ENCODE measurements at regions not wholly inside any gene's neighbourhood (a gene's known extent, or its start where the extent isn't known, plus 50 kb on each side); places are given as distances from the start of the nearest gene placed in this dataset.
"Not testable (repeated sequence)": the region's sequence is repeated elsewhere in the genome, so short reads cannot be mapped to it uniquely, and the experiment has no call there.

- H3K4me2 ChIP-seq (ENCODE audit: low read length): no peak overlapping the region
- H3K36me3 ChIP-seq (ENCODE audit: control insufficient read depth in 1 of 2, insufficient read depth in 2 of 2, low read length in 2 of 2): no peaks in the 10 kb centered on the region
- H2BK120ac ChIP-seq (ENCODE audit: insufficient read depth, low read length, poor library complexity): no peak overlapping the region
- no peak overlapping the region for H4K91ac ChIP-seq (ENCODE audit: low read depth, low read length)
- no peak overlapping the region for H3K23ac ChIP-seq (ENCODE audit: low read length)
- H4K8ac ChIP-seq (ENCODE audit: low read depth, low read length): no peak overlapping the region
- H3K9me3 ChIP-seq (ENCODE audit: insufficient read depth, low read depth, low read length): no peaks in the 10 kb centered on the region
- no peak overlapping the region for H3K4me3 ChIP-seq (ENCODE audit: low read depth, low read length)
- no peak overlapping the region for H3K14ac ChIP-seq (ENCODE audit: low read length)
- H3K27ac ChIP-seq (ENCODE audit: low read depth, low read length): no peak overlapping the region
- DNase-seq: no peak
- no peak overlapping the region for H3K18ac ChIP-seq (ENCODE audit: low read length)
- H2AK5ac ChIP-seq (ENCODE audit: low read length): no peak overlapping the region
- H3K27me3 ChIP-seq (ENCODE audit: insufficient read depth, low read length): no peaks in the 10 kb centered on the region
- no peak overlapping the region for H3K9ac ChIP-seq (ENCODE audit: low read length)
- H4K12ac ChIP-seq (ENCODE audit: low read depth, low read length): no peak overlapping the region
- H2AFZ ChIP-seq (ENCODE audit: insufficient read depth, low read length, poor library complexity): no peak overlapping the region
- no peak overlapping the region for H2BK12ac ChIP-seq (ENCODE audit: low read length)
- no peaks in the 10 kb centered on the region for H3K79me1 ChIP-seq (ENCODE audit: low read length)
- H2BK5ac ChIP-seq (ENCODE audit: low read depth, low read length, poor library complexity): no peak overlapping the region
- H3K4me1 ChIP-seq (ENCODE audit: control insufficient read depth in 1 of 2, insufficient read depth in 2 of 2, low read length in 2 of 2): no peaks in the 10 kb centered on the region
- no peak overlapping the region for H3K4ac ChIP-seq (ENCODE audit: low read depth, low read length)
- H3K79me2 ChIP-seq (ENCODE audit: control insufficient read depth, insufficient read depth, low read length, poor library complexity): no peaks in the 10 kb centered on the region
- WGBS (ENCODE audit: extremely low coverage, insufficient coverage, insufficient read length): no CpG with 5 or more reads among the region's 5 CpGs
These were observed 1454.0 kb upstream of the SEL1L start for GRCh38 chr14:82987502-82988124.

GRCh38 chr14:82994547-82994946, 1460.9 kb upstream of the SEL1L start:
- not testable (repeated sequence) for H3K14ac ChIP-seq (ENCODE audit: low read length); H2BK12ac ChIP-seq (ENCODE audit: low read length); H3K27me3 ChIP-seq (ENCODE audit: insufficient read depth, low read length); H3K9me3 ChIP-seq (ENCODE audit: insufficient read depth, low read depth, low read length); H3K9ac ChIP-seq (ENCODE audit: low read length); H2AK5ac ChIP-seq (ENCODE audit: low read length); H3K4me2 ChIP-seq (ENCODE audit: low read length); H2BK5ac ChIP-seq (ENCODE audit: low read depth, low read length, poor library complexity); DNase-seq; H3K4ac ChIP-seq (ENCODE audit: low read depth, low read length); H4K8ac ChIP-seq (ENCODE audit: low read depth, low read length); H3K4me3 ChIP-seq (ENCODE audit: low read depth, low read length); H3K18ac ChIP-seq (ENCODE audit: low read length); H4K12ac ChIP-seq (ENCODE audit: low read depth, low read length); H2BK120ac ChIP-seq (ENCODE audit: insufficient read depth, low read length, poor library complexity); H3K4me1 ChIP-seq (ENCODE audit: control insufficient read depth in 1 of 2, insufficient read depth in 2 of 2, low read length in 2 of 2); H4K91ac ChIP-seq (ENCODE audit: low read depth, low read length); H3K36me3 ChIP-seq (ENCODE audit: control insufficient read depth in 1 of 2, insufficient read depth in 2 of 2, low read length in 2 of 2); H2AFZ ChIP-seq (ENCODE audit: insufficient read depth, low read length, poor library complexity); H3K79me2 ChIP-seq (ENCODE audit: control insufficient read depth, insufficient read depth, low read length, poor library complexity); H3K79me1 ChIP-seq (ENCODE audit: low read length); H3K27ac ChIP-seq (ENCODE audit: low read depth, low read length); H3K23ac ChIP-seq (ENCODE audit: low read length)
- no CpG with 5 or more reads among the region's 8 CpGs for WGBS (ENCODE audit: extremely low coverage, insufficient coverage, insufficient read length)

- Histone ChIP-seq H3K4me1 (ENCODE audit: control insufficient read depth in 1 of 2, insufficient read depth in 2 of 2, low read length in 2 of 2) (no peaks in the 10 kb centered on the region), H3K4me2 (ENCODE audit: low read length) (no peak overlapping the region), H2AK5ac (ENCODE audit: low read length) (no peak overlapping the region), H4K91ac (ENCODE audit: low read depth, low read length) (no peak overlapping the region), H3K4me3 (ENCODE audit: low read depth, low read length) (no peak overlapping the region), H3K14ac (ENCODE audit: low read length) (no peak overlapping the region), H3K18ac (ENCODE audit: low read length) (no peak overlapping the region), H3K27me3 (ENCODE audit: insufficient read depth, low read length) (no peaks in the 10 kb centered on the region), H3K4ac (ENCODE audit: low read depth, low read length) (no peak overlapping the region), H2AFZ (ENCODE audit: insufficient read depth, low read length, poor library complexity) (no peak overlapping the region), H3K79me2 (ENCODE audit: control insufficient read depth, insufficient read depth, low read length, poor library complexity) (no peaks in the 10 kb centered on the region), H2BK5ac (ENCODE audit: low read depth, low read length, poor library complexity) (no peak overlapping the region), H4K8ac (ENCODE audit: low read depth, low read length) (no peak overlapping the region), H3K9ac (ENCODE audit: low read length) (no peak overlapping the region), H4K12ac (ENCODE audit: low read depth, low read length) (no peak overlapping the region), H2BK120ac (ENCODE audit: insufficient read depth, low read length, poor library complexity) (no peak overlapping the region), H3K9me3 (ENCODE audit: insufficient read depth, low read depth, low read length) (no peaks in the 10 kb centered on the region), H3K79me1 (ENCODE audit: low read length) (no peaks in the 10 kb centered on the region), H3K36me3 (ENCODE audit: control insufficient read depth in 1 of 2, insufficient read depth in 2 of 2, low read length in 2 of 2) (no peaks in the 10 kb centered on the region), H3K27ac (ENCODE audit: low read depth, low read length) (no peak overlapping the region), H2BK12ac (ENCODE audit: low read length) (no peak overlapping the region), H3K23ac (ENCODE audit: low read length) (no peak overlapping the region)
- no peak for DNase-seq
These were observed 1466.1 kb upstream of the SEL1L start for GRCh38 chr14:82999802-83000201.

- DNase-seq: no peak
- Histone ChIP-seq H3K18ac (ENCODE audit: low read length) (no peak overlapping the region), H2BK5ac (ENCODE audit: low read depth, low read length, poor library complexity) (no peak overlapping the region), H3K79me1 (ENCODE audit: low read length) (no peaks in the 10 kb centered on the region), H3K23ac (ENCODE audit: low read length) (no peak overlapping the region), H3K4ac (ENCODE audit: low read depth, low read length) (no peak overlapping the region), H4K12ac (ENCODE audit: low read depth, low read length) (no peak overlapping the region), H3K9ac (ENCODE audit: low read length) (no peak overlapping the region), H3K27ac (ENCODE audit: low read depth, low read length) (no peak overlapping the region), H3K79me2 (ENCODE audit: control insufficient read depth, insufficient read depth, low read length, poor library complexity) (no peaks in the 10 kb centered on the region), H2BK120ac (ENCODE audit: insufficient read depth, low read length, poor library complexity) (no peak overlapping the region), H4K8ac (ENCODE audit: low read depth, low read length) (no peak overlapping the region), H2AFZ (ENCODE audit: insufficient read depth, low read length, poor library complexity) (no peak overlapping the region), H3K14ac (ENCODE audit: low read length) (no peak overlapping the region), H3K4me1 (ENCODE audit: control insufficient read depth in 1 of 2, insufficient read depth in 2 of 2, low read length in 2 of 2) (no peaks in the 10 kb centered on the region), H2AK5ac (ENCODE audit: low read length) (no peak overlapping the region), H2BK12ac (ENCODE audit: low read length) (no peak overlapping the region), H3K27me3 (ENCODE audit: insufficient read depth, low read length) (no peaks in the 10 kb centered on the region), H3K36me3 (ENCODE audit: control insufficient read depth in 1 of 2, insufficient read depth in 2 of 2, low read length in 2 of 2) (peaks cover 0 to 2% of the 10 kb centered on the region in 2 experiments), H4K91ac (ENCODE audit: low read depth, low read length) (no peak overlapping the region), H3K9me3 (ENCODE audit: insufficient read depth, low read depth, low read length) (peaks cover 3% of the 10 kb centered on the region), H3K4me3 (ENCODE audit: low read depth, low read length) (no peak overlapping the region), H3K4me2 (ENCODE audit: low read length) (no peak overlapping the region)
- WGBS (ENCODE audit: extremely low coverage, insufficient coverage, insufficient read length): no CpG with 5 or more reads among the region's 2 CpGs
These were observed 1470.9 kb upstream of the SEL1L start for GRCh38 chr14:83004456-83005006.
